ENCODE measurements at regions not wholly inside any gene's neighbourhood (a gene's known extent, or its start where the extent isn't known, plus 50 kb on each side); places are given as distances from the start of the nearest gene placed in this dataset.

GRCh38 chr2:236965021-236965840 lies 120.5 kb upstream of the COPS8 start:
- DNase-seq: no peak

GRCh38 chr2:236965841-236966096 lies 119.9 kb upstream of the COPS8 start:
- no peak for DNase-seq

DNA sequence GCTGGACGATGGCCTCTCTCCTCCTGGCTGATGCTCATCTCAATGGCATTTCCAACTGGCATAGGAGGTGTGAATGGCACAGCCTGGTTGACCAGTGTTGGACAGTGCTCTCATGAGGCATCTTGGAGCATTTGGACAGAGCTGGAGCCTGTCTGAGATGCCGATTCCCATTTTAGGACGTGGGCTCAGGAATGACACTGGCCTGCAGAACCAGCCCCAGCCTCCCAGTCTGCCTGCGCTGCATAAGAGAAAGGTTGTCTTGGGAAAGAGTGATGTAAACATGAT lies 118.2 kb upstream of the COPS8 start:
- DNase-seq: no peak

- DNase-seq: peak; percentile 64
These were observed 117.4 kb upstream of the COPS8 start for GRCh38 chr2:236968101-236968879.

GRCh38 chr2:236968880-236969534 lies 116.7 kb upstream of the COPS8 start:
- DNase-seq: no peak

DNA sequence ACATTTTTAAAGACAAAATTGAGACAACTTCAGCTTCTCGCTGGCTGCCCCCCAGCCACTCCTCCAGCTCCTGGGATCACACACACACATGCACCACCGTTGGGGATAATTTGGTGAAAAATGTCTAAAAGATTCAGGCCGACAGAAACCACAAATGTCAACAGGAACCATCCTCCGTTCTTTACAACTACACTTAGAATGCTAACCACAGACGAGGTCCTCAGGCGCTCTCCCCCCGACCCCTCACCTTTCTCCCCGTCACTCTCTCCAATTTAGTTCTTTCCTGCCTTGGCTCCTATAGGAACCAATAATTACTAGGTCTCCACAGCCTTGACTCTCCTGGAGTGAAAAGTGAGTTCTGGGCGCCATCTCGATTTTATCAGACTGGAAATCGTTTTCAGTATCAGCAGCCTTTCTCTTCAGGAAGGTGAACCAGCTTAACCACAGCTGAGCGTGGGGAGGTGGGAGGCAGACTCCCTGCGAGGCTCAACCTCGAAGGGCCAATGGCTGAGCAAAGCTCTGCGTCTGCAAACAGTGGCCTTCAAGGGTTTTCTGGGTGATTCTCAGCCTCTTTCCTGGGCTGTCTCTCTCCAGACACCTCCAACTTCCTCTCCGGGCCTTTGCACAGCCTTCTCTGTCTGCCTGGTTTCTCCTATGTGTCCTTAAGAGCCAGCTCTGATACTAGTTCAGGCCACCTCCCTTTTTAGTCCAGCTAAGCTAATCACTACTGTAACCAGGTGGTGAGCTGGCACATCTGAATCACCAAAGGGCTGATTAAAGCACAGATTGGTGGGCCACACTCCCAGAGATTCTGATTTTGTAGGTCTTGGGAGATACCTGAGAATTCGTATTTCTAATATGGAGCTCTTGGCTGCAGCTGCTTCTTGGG lies 115.7 kb upstream of the COPS8 start:
- DNase-seq: peak; percentile 13

DNA sequence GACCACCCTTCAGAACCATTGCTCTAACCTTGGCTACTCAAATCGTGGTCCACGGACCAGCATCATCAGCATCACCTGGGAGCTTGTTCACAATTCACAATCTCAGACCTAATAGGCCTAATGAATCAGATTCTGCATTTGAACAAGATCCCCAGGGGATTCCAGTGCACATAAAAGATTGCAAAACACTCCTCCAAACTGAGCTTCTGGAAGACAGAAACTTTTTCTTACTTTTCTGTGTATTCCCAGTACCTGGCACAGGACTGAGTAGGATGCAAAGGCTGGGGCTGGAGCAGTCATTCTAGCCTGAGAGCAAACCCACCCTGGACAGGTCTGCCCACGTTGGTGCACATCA lies 115.1 kb upstream of the COPS8 start:
- DNase-seq: no peak

DNA sequence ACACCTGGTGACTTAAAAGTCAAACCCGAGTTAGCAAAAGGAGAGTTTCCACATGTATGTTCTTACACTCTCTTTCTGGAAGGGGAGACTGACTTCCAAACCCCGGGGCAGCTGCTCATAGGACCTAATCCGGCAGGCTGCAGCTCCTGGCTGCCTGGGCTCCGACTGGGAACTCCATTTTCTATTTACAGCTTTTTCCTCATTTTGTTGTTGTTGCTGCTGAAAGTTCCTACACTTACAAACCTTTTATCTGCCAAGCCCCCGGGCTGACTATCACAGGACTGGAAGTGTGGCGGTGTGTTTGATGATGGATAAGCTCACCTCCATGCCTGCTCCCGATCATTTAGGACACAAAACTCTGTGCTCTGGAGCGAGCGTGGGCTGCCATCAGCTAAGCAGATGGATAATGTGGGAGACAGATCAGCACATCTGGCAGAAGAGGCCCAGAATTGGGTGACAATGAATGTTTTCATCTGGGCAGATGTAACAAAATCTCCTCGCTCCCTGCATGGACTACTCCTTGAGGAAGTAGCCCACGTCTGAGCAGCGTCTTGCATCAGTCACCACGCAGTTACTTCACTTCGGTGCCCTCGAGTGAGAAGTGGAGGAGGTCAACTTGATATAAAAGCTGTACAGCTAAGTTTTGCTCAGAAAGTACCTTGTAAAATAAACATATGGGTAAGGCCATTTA lies 114.4 kb upstream of the COPS8 start:
- no peak for DNase-seq

- no peak for DNase-seq
These were observed 113.7 kb upstream of the COPS8 start for GRCh38 chr2:236971919-236972381.

GRCh38 chr2:236972491-236973342 lies 113.0 kb upstream of the COPS8 start:
- DNase-seq: no peak

DNA sequence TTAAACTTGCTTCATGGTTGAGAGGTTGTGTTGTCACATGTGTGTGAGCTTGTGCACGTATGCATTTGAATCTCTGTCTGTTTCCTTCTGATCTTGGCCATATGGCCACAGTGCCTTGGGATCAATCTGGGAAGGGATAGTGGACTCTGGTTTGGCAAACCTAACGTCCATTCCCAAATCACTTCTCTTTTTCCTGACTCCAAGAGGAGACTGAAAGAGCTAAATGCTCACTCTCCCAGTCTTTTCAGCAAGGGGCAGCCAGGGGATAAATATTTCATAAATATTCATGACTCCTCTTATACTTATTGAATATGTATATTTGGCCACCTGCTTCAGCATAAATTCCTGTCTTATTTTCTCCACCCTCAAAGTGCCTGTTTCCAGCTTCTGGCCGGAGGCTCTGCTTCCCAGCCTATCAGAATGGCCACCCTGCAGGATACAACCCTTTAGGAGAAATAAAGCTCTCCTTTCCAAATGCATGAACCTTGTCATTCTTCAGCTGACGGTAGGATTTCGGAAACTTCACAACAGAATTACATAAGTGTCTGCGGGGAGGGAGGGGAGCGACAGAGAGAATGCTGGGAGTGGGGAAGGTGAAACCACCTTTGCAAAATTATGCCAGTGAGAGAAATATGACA lies 112.2 kb upstream of the COPS8 start:
- no peak for DNase-seq

DNA sequence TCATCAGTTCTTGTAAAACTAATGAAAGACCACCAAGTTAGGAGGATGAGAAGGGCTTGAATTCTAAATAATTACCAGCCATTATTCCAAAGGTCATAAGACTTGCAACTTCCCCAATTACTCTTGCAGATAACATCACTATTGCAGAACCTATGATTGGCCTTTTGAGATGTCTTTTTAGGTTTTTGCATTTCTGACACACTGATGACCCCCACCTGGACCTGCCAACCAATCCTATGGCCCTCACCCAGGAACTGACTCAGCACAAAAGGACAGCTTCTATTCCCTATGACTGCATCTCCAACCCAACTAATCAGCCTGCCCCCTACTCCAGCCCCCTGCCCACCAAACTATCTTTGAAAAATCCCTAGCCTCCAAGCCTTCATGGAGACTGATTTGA lies 111.5 kb upstream of the COPS8 start:
- DNase-seq: no peak

DNA sequence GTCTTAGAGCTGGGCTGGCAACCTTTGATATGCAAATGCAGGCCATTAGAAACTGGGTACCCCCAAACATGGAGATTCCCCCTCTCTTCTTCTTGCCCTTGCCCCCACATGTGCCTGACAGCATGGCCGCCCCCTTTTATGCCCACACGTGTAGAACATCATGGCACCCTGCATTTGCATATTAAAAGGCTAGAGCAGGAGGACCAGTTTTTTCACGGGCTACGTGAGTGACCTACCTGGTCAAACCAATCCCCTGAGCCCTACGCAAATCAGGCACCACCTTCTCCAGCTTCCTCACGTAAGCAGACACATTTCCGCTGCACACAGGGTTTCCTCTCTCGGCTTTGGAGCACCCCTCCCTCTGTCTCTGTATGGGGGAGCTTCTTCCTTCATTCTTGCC lies 110.9 kb upstream of the COPS8 start:
- no peak for DNase-seq

DNA sequence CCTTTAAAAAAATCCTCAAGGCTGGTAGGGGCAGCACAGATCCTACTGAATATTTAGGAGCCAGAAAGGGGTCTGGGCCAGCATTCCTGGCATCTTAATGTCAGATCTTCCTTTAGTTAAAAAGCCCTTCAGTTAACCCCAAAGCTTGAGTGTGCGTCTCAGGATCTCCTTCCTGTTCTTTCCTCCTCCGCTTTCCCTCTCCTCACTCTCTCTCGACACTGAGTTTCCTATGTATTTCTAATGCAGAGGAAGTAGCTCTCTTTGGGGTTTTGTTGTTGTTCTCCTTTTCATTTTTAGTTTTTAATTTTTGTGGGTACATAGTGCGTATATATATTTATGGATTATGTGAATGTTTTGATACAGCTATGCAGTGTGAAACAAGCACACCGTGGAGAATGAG lies 109.9 kb upstream of the COPS8 start:
- no peak for DNase-seq

GRCh38 chr2:236976266-236977062 lies 109.2 kb upstream of the COPS8 start:
- no peak for DNase-seq

- DNase-seq: no peak
These were observed 108.4 kb upstream of the COPS8 start for GRCh38 chr2:236977063-236977851.

DNA sequence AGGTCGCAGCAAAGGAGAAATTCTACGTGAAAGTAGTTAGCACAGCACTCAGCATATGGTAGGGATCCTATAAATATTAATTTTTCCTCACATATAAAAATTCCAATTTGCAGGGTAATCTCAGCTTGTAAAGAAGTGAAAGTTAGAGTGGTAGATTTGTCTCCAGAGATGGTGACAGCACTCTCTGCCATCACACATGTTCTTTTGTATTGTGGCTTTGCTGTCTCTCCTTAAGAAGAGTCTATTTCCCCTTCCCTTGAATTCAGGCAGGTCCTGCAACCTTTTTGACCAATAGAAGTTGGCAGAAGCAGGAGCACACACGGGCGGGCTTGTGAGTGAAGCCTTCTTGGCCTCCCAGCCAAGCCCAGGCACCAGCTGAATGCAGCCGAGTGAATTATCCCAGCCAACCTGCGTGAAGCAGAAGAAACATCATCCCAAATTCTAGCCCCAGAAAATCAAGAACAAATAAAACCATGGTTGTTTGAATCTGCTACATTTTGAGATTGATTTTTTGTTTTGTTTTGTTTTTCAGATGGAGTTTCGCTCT lies 107.8 kb upstream of the COPS8 start:
- no peak for DNase-seq

GRCh38 chr2:236979664-236980063 lies 106.0 kb upstream of the COPS8 start:
- DNase-seq: no peak

DNA sequence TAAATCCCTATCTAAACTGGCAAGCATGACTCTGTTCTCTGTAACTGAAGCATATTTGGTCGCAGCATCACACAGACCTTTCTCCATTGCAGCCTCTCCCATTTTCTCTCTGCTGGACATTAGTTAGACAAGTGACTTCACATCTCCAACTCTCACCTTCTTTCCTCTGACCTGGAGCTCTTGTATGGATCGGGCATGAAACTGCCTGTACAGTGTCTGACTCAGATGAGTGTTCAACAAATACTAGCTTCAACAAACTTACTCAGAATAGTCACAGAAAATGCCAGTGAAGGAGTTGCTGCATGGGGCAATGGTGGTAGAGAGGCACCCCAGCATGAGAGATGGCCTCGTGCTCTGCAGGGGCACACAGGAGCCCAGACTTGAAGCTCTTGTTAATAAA lies 104.7 kb upstream of the COPS8 start:
- DNase-seq: no peak

Measured in CD4-positive, alpha-beta T cell treated with Interleukin-17A for 1 hour (primary cell).